ENCODE measurements at regions not wholly inside any gene's neighbourhood (a gene's known extent, or its start where the extent isn't known, plus 50 kb on each side); places are given as distances from the start of the nearest gene placed in this dataset.
"Not testable (repeated sequence)": the region's sequence is repeated elsewhere in the genome, so short reads cannot be mapped to it uniquely, and the experiment has no call there.

DNA sequence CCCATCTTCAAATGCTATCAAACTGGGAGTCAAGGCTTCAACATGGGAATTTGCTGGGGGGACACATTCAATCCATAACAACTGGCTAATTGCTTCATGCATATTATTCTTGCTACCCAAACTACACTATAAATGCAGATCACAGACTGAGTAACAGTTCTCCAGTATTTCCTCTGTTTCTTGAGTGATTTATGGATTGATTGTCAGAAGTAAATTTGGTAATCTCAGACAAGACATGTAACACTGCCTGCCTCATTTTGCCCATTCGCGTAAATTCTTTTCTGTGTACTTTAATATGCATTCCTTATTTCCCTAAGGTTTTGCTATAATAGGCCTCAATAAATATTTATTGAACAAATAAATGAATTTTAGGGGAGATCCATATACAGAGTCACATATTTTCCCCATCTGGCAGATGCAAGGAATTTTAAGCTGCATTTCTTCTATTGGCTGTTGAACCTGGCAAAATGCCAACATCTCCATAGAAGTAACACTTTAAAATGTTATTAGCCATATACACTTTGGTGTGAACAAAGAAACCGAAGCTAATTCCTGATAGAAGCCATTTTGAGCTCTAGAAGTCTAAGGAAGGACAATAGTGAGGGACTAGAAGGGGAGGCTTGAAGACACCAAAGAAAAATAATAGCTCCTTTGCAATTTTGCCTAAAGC lies 98.2 kb downstream of the QRSL1 start:
- DNase-seq (ENCODE audit: extremely low read depth, low read depth): no peak
- no peak for TF ChIP-seq CTCF (IDR thresholded peaks at IDR 0.05; ENCODE audit: low read depth, low read length)

GRCh38 chr6:106724848-106725247 lies 95.5 kb downstream of the QRSL1 start:
- no peak for TF ChIP-seq CTCF (IDR thresholded peaks at IDR 0.05; ENCODE audit: low read depth, low read length)
- DNase-seq (ENCODE audit: extremely low read depth, low read depth): no peak

- TF ChIP-seq CTCF (IDR thresholded peaks at IDR 0.05; ENCODE audit: low read depth, low read length): no peak
- no peak for DNase-seq (ENCODE audit: extremely low read depth, low read depth)
Measured at GRCh38 chr6:106724337-106724736, 95.0 kb downstream of the QRSL1 start.

DNA sequence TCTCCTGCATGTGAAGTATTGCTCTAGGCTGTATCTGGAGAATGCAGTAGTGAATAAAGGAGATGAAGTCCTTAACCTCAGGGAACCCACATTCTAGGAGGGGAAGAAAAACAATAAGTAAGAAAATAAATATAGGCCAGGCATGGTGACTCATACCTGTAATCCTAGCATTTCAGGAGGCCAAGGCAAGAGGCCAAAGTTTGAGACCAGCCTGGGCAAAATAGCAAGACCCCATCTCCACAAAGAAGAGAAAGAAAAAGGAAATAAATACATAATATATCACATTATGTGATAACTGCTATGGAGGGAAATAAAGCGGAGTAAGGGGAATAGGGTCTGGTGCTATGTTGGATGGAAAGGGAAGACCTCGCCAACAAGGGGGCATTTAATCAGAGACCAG lies 94.0 kb downstream of the QRSL1 start:
- not testable (repeated sequence) for DNase-seq (ENCODE audit: extremely low read depth, low read depth)

- not testable (repeated sequence) for DNase-seq (ENCODE audit: extremely low read depth, low read depth)
Measured at GRCh38 chr6:106721189-106721588, 91.8 kb downstream of the QRSL1 start.
